IPS-18a (cell line): ENCODE measurements at regions not wholly inside any gene's neighbourhood (a gene's known extent, or its start where the extent isn't known, plus 50 kb on each side); places are given as distances from the start of the nearest gene placed in this dataset.

Experiments
- H3K27ac ChIP-seq: one replicate; pipeline ENCODE4 v1.5.1; 2013; ENCODE audit warnings: low read length
- H3K27me3 ChIP-seq: one replicate; pipeline ENCODE4 v1.6.1; 2013; ENCODE audit warnings: mild to moderate bottlenecking, low read length; ENCODE audit not compliant: control insufficient read depth, insufficient read depth
- H3K36me3 ChIP-seq: one replicate; pipeline ENCODE4 v1.6.1; 2013; ENCODE audit warnings: low read depth, low read length; ENCODE audit not compliant: control insufficient read depth
- H3K4me1 ChIP-seq: one replicate; pipeline ENCODE4 v1.6.1; 2013; ENCODE audit warnings: low read depth, low read length; ENCODE audit not compliant: control insufficient read depth
- H3K4me3 ChIP-seq: one replicate; pipeline ENCODE4 v1.5.1; 2013; ENCODE audit warnings: low read length
- H3K9ac ChIP-seq: one replicate; pipeline ENCODE4 v1.6.1; 2013; ENCODE audit warnings: mild to moderate bottlenecking, low read length, moderate library complexity
- H3K9me3 ChIP-seq: one replicate; pipeline ENCODE4 v1.6.1; 2013; ENCODE audit warnings: low read depth, low read length; ENCODE audit not compliant: control insufficient read depth

- Histone ChIP-seq H3K9ac (no peak overlapping the region), H3K36me3 (no peaks in the 10 kb centered on the region), H3K9me3 (no peaks in the 10 kb centered on the region), H3K4me1 (peaks cover 10% of the 10 kb centered on the region), H3K27me3 (no peaks in the 10 kb centered on the region), H3K27ac (no peak overlapping the region), H3K4me3 (no peak overlapping the region)
Measured at GRCh38 chr1:229220163-229220846, 50.6 kb upstream of the RAB4A start.

GRCh38 chr1:229221106-229222019 is 49.5 kb upstream of the RAB4A start:
- H3K4me1 ChIP-seq: peaks cover 10% of the 10 kb centered on the region
- no peaks in the 10 kb centered on the region for H3K9me3 ChIP-seq
- no peaks in the 10 kb centered on the region for H3K27me3 ChIP-seq
- no peaks in the 10 kb centered on the region for H3K36me3 ChIP-seq
- no peak overlapping the region for H3K4me3 ChIP-seq
- no peak overlapping the region for H3K27ac ChIP-seq
- H3K9ac ChIP-seq: no peak overlapping the region
